Progenitor cell of endocrine pancreas (in vitro differentiated cells): ENCODE measurements at regions not wholly inside any gene's neighbourhood (a gene's known extent, or its start where the extent isn't known, plus 50 kb on each side); places are given as distances from the start of the nearest gene placed in this dataset.
"Not testable (repeated sequence)": the region's sequence is repeated elsewhere in the genome, so short reads cannot be mapped to it uniquely, and the experiment has no call there.

Experiments used
- DNase-seq: peaks from one replicate; pipeline ENCODE4 v3.0.0; 2021; ENCODE audit warnings: low spot score; ENCODE audit not compliant: unreplicated experiment
- H3K27ac Mint-ChIP-seq: 2 replicates; pipeline ENCODE4 v1.8.0; 2021; ENCODE audit warnings: mild to moderate bottlenecking, moderate library complexity, mixed read lengths
- H3K27me3 Mint-ChIP-seq: 2 replicates; pipeline ENCODE4 v1.8.0; 2021; ENCODE audit warnings: mixed read lengths
- H3K36me3 Mint-ChIP-seq: 2 replicates; pipeline ENCODE4 v1.8.0; 2022; ENCODE audit warnings: mixed read lengths; ENCODE audit not compliant: insufficient read depth
- H3K4me1 Mint-ChIP-seq: 2 replicates; pipeline ENCODE4 v1.8.0; 2021; ENCODE audit warnings: low read depth, mixed read lengths
- H3K4me3 Mint-ChIP-seq: 2 replicates; pipeline ENCODE4 v1.8.0; 2021; ENCODE audit warnings: low read depth, mild to moderate bottlenecking, moderate library complexity, mixed read lengths
- H3K9me3 Mint-ChIP-seq: 2 replicates; pipeline ENCODE4 v1.8.0; 2021; ENCODE audit warnings: low read depth, mixed read lengths
- CTCF ChIP-seq: fragments of 200-600 bp; sonication (generic); IDR thresholded peaks from one replicate; pipeline ENCODE4 v1.5.0; 2021; ENCODE audit warnings: antibody characterized with exemption, mild to moderate bottlenecking; ENCODE audit not compliant: unreplicated experiment

- H3K27ac Mint-ChIP-seq: no peak overlapping the region
- DNase-seq: no peak
- no peaks in the 10 kb centered on the region for H3K4me1 Mint-ChIP-seq
- no peak for TF ChIP-seq CTCF
- peaks cover 19% of the 10 kb centered on the region for H3K9me3 Mint-ChIP-seq
- H3K36me3 Mint-ChIP-seq: peaks cover 1% of the 10 kb centered on the region
- no peak overlapping the region for H3K4me3 Mint-ChIP-seq
- H3K27me3 Mint-ChIP-seq: no peaks in the 10 kb centered on the region
These were observed 122.7 kb downstream of the FASLG start for GRCh38 chr1:172781513-172782140.

GRCh38 chr1:172789840-172790239, 130.9 kb downstream of the FASLG start:
- no peak for DNase-seq
- TF ChIP-seq CTCF: no peak
- H3K9me3 Mint-ChIP-seq: peaks cover under 1% of the 10 kb centered on the region
- no peak overlapping the region for H3K27ac Mint-ChIP-seq
- no peaks in the 10 kb centered on the region for H3K27me3 Mint-ChIP-seq
- H3K4me3 Mint-ChIP-seq: no peak overlapping the region
- no peaks in the 10 kb centered on the region for H3K36me3 Mint-ChIP-seq
- no peaks in the 10 kb centered on the region for H3K4me1 Mint-ChIP-seq

- no peaks in the 10 kb centered on the region for H3K27me3 Mint-ChIP-seq
- H3K36me3 Mint-ChIP-seq: no peaks in the 10 kb centered on the region
- no peaks in the 10 kb centered on the region for H3K9me3 Mint-ChIP-seq
- TF ChIP-seq CTCF: no peak
- H3K4me3 Mint-ChIP-seq: no peak overlapping the region
- DNase-seq: no peak
- no peak overlapping the region for H3K27ac Mint-ChIP-seq
- no peaks in the 10 kb centered on the region for H3K4me1 Mint-ChIP-seq
These were observed 131.3 kb downstream of the FASLG start for GRCh38 chr1:172790245-172790644.

GRCh38 chr1:172793823-172794222, 134.9 kb downstream of the FASLG start:
- Mint-ChIP-seq H3K4me1 (no peaks in the 10 kb centered on the region), H3K27ac (no peak overlapping the region), H3K36me3 (no peaks in the 10 kb centered on the region), H3K27me3 (no peaks in the 10 kb centered on the region), H3K9me3 (no peaks in the 10 kb centered on the region), H3K4me3 (no peak overlapping the region)
- no peak for DNase-seq
- no peak for TF ChIP-seq CTCF

- no peaks in the 10 kb centered on the region for H3K4me1 Mint-ChIP-seq
- no peaks in the 10 kb centered on the region for H3K36me3 Mint-ChIP-seq
- no peak overlapping the region for H3K27ac Mint-ChIP-seq
- H3K9me3 Mint-ChIP-seq: no peaks in the 10 kb centered on the region
- H3K27me3 Mint-ChIP-seq: no peaks in the 10 kb centered on the region
- H3K4me3 Mint-ChIP-seq: no peak overlapping the region
- no peak for TF ChIP-seq CTCF
- DNase-seq: no peak
These were observed 136.8 kb downstream of the FASLG start for GRCh38 chr1:172795741-172796140.

- H3K4me1 Mint-ChIP-seq, DNase-seq, H3K36me3 Mint-ChIP-seq, H3K27me3 Mint-ChIP-seq, H3K27ac Mint-ChIP-seq, H3K9me3 Mint-ChIP-seq, H3K4me3 Mint-ChIP-seq: not testable (repeated sequence)
These were observed 140.9 kb downstream of the FASLG start for GRCh38 chr1:172799804-172800203.
